ENCODE measurements at regions not wholly inside any gene's neighbourhood (a gene's known extent, or its start where the extent isn't known, plus 50 kb on each side); places are given as distances from the start of the nearest gene placed in this dataset.

- Mint-ChIP-seq H3K27ac (no peak overlapping the region), H3K9me3 (peaks cover 3 to 16% of the 10 kb centered on the region in 2 donors), H3K36me3 (peaks cover 0 to 9% of the 10 kb centered on the region in 2 donors)
- ATAC-seq (peak in 1 of 2 donors; percentile 51), DNase-seq (ENCODE audit: low spot score in 2 of 2) (no peak)
Observed at GRCh38 chr14:61110316-61111082, 129.5 kb downstream of the SLC38A6 start.

DNA sequence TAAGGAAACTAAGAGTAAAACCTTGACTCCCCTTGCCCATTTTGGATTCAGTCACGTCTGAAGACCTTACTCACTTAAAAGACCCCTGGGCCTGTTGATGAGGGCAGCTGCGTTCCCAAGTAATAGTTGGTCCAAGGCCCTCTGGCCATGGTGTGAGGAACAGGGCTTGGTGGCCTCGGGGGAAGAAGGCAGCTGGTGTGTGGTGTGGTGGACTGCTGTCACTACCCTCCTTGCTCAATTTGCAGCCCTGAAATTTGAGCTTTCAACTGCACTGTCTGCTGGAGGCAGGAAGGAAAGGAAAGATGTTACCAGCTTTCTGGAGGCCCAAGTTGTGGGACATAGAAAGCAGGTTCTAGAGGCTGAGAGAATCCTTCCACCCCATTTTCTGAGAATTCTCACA, 128.2 kb downstream of the SLC38A6 start:
- peaks cover 6 to 7% of the 10 kb centered on the region in 2 donors for H3K36me3 Mint-ChIP-seq
- no peak for DNase-seq (ENCODE audit: low spot score in 2 of 2)
- no peak for ATAC-seq
- peak overlapping the region; percentile 4 for H3K27ac Mint-ChIP-seq
- peaks cover 7 to 10% of the 10 kb centered on the region in 2 donors for H3K9me3 Mint-ChIP-seq

DNA sequence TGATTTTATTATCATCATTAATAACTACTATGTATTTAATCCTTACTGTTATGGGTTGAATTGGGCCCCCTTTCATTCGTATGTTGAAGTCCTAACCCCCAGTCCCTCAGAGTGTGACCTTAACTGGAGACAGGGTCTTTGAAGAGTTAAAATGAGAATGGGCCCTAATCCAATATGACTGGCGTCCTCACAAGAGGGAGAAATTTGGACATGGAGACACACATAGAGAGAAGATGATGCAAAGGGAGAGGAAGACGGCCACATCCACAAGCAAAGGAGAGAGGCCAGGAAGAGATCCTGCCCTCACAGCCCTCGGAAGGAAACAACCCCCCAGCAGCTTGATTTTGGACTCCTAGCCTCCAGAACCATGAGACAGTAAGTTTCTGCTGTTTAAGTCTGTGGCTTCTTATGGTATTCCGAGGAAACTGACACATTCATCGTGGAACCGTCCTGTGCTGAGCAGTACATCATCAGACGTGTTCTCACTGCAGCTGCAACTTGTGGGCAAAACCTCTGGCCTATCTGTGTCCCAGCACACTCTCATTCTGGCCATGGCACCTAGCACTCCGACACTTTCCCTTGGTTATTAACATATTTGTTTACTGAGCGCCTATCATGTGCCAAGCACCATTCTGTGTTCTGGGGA, 127.6 kb downstream of the SLC38A6 start:
- Mint-ChIP-seq H3K36me3 (peaks cover under 1 to 6% of the 10 kb centered on the region in 2 donors), H3K27ac (no peak overlapping the region), H3K9me3 (peaks cover 0 to 7% of the 10 kb centered on the region in 2 donors)
- DNase-seq (ENCODE audit: low spot score in 2 of 2), result no peak
- ATAC-seq, result no peak

GRCh38 chr14:61107869-61108493, 126.9 kb downstream of the SLC38A6 start:
- DNase-seq (ENCODE audit: low spot score in 2 of 2) (no peak), ATAC-seq (no peak)
- no peak overlapping the region for H3K27ac Mint-ChIP-seq
- H3K9me3 Mint-ChIP-seq, result peaks cover 0 to 7% of the 10 kb centered on the region in 2 donors
- peaks cover 0 to 6% of the 10 kb centered on the region in 2 donors for H3K36me3 Mint-ChIP-seq

- H3K36me3 Mint-ChIP-seq, result peaks cover 0 to 6% of the 10 kb centered on the region in 2 donors
- ATAC-seq, result no peak
- peaks cover 0 to 7% of the 10 kb centered on the region in 2 donors for H3K9me3 Mint-ChIP-seq
- no peak overlapping the region for H3K27ac Mint-ChIP-seq
- DNase-seq (ENCODE audit: low spot score in 2 of 2), result no peak
Observed at GRCh38 chr14:61106959-61107641, 126.1 kb downstream of the SLC38A6 start.

DNA sequence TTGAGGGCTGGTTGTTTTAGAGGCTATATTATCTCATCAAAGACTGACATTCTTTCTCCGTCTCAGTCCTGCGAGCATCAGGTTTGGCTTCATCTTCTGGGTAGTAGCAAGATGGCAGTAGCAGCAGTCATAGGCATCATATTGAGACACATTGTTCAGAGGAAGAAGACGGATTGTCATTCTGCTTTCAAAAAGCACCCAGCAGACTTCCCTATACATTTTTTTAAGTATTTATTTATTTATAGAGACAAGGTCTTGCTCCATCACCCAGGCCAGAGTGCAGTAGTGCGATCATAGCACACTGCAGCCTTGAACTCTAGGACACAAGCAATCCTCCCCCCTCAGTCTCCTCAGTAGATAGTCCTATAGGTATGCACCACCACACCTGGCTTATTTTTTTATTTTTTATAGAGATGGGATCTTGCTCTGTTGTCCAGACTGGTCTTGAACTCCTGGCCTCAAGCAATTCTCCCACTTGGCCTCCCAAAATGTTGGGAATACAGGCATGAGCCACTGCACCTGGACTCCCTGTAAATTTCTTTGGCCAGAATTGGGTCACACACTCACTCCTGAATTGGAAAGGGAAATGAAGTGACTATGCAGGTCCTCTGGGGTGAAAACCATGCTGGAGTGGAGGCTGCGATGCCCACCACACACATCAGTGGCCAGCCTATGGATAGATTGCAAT, 125.4 kb downstream of the SLC38A6 start:
- peaks cover 0 to 6% of the 10 kb centered on the region in 2 donors for H3K36me3 Mint-ChIP-seq
- H3K9me3 Mint-ChIP-seq, result peaks cover 0 to 7% of the 10 kb centered on the region in 2 donors
- no peak overlapping the region for H3K27ac Mint-ChIP-seq
- ATAC-seq (no peak), DNase-seq (ENCODE audit: low spot score in 2 of 2) (no peak)

GRCh38 chr14:61104358-61104757, 123.3 kb downstream of the SLC38A6 start:
- Mint-ChIP-seq H3K9me3 (peaks cover 0 to 7% of the 10 kb centered on the region in 2 donors), H3K27ac (peak overlapping the region in 1 of 2 donors; percentile 90), H3K36me3 (peaks cover 0 to 16% of the 10 kb centered on the region in 2 donors)
- no peak for DNase-seq (ENCODE audit: low spot score in 2 of 2)
- no peak for ATAC-seq

- ATAC-seq, result peak; percentile 85 to 91
- Mint-ChIP-seq H3K36me3 (peaks cover 0 to 16% of the 10 kb centered on the region in 2 donors), H3K27ac (peak overlapping the region; percentile 75 to 90), H3K9me3 (peaks cover 0 to 7% of the 10 kb centered on the region in 2 donors)
- DNase-seq (ENCODE audit: low spot score in 2 of 2), result peak in 1 of 2 donors; percentile 42
Observed at GRCh38 chr14:61103541-61104339, 122.7 kb downstream of the SLC38A6 start.

- H3K36me3 Mint-ChIP-seq, result peaks cover 6 to 16% of the 10 kb centered on the region in 2 donors
- ATAC-seq (peak in 1 of 2 donors; percentile 43), DNase-seq (ENCODE audit: low spot score in 2 of 2) (no peak)
- peaks cover 0 to 7% of the 10 kb centered on the region in 2 donors for H3K9me3 Mint-ChIP-seq
- H3K27ac Mint-ChIP-seq, result peak overlapping the region; percentile 63 to 75
Observed at GRCh38 chr14:61102549-61103466, 121.8 kb downstream of the SLC38A6 start.
